ENCODE measurements at regions not wholly inside any gene's neighbourhood (a gene's known extent, or its start where the extent isn't known, plus 50 kb on each side); places are given as distances from the start of the nearest gene placed in this dataset.
"Not testable (repeated sequence)": the region's sequence is repeated elsewhere in the genome, so short reads cannot be mapped to it uniquely, and the experiment has no call there.

DNA sequence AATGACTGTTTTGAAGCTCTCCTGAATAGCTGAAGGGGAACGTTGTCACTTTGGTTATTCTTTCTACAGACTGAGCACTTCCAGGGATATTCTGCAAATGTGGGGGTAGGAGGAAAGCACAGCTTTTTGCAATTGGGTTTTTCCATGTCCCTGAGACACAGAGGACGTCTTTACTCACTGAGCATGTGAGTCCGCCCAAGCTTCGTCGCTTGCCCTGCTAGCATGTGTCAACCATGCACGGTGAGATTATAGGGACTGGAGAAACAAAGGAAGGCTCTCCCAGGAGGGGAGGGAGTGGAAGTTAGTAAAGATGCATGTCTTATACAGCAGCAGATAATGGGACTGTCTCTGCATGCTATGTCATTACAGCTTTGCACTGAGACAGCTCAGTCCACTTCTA, 111.5 kb upstream of the SFRP2 start:
- no peak overlapping the region for H3K4me3 ChIP-seq (ENCODE audit: low read depth, low read length)
- TF ChIP-seq, protein P1, sequence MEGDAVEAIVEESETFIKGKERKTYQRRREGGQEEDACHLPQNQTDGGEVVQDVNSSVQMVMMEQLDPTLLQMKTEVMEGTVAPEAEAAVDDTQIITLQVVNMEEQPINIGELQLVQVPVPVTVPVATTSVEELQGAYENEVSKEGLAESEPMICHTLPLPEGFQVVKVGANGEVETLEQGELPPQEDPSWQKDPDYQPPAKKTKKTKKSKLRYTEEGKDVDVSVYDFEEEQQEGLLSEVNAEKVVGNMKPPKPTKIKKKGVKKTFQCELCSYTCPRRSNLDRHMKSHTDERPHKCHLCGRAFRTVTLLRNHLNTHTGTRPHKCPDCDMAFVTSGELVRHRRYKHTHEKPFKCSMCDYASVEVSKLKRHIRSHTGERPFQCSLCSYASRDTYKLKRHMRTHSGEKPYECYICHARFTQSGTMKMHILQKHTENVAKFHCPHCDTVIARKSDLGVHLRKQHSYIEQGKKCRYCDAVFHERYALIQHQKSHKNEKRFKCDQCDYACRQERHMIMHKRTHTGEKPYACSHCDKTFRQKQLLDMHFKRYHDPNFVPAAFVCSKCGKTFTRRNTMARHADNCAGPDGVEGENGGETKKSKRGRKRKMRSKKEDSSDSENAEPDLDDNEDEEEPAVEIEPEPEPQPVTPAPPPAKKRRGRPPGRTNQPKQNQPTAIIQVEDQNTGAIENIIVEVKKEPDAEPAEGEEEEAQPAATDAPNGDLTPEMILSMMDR (IDR thresholded peaks at IDR 0.05; ENCODE audit: insufficient read depth, low read depth, low read length), result no peak
- no peak for DNase-seq (ENCODE audit: low read depth)

DNA sequence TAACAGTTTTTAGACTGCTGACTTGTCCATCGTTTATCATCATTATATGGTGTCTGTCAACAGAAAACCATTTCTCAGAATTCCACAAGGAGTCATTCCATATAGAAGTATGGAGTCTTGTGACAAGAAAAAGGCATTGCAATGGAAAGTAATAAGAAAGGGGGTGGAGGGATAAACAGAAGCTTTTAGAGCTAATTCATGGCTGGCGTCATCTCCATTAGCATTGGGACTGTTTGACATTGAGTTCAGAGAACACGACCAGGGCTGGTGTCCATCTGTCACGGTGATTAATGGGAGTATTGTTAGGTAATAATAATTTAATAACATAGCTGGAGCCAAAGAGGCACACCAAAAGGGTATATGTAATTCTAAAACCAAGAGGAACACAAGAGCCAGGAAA, 101.9 kb upstream of the SFRP2 start:
- no peak for DNase-seq (ENCODE audit: low read depth)
- TF ChIP-seq, protein P1 (IDR thresholded peaks at IDR 0.05; ENCODE audit: insufficient read depth, low read depth, low read length), result no peak
- no peak overlapping the region for H3K4me3 ChIP-seq (ENCODE audit: low read depth, low read length)

DNA sequence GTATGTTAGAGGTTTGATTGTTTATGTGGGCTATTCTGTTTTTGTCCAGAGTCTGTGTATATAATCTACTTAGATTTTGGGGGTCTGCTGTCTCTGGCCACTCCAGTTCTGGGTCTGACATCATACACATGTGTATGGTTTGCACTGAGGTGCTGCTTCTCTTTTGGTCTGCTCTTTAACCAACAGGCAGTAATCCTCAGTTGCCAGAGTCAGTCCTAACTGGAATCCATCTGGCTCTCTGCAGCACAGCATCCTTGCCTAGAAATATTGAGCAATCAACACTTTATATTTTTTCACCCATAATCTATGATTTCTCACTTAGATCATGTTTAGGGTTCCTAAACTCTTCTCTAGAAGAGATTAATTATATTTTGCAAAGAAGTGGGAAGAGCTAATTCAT, 98.3 kb upstream of the SFRP2 start:
- TF ChIP-seq, protein P1 (IDR thresholded peaks at IDR 0.05; ENCODE audit: insufficient read depth, low read depth, low read length), result no peak
- no peak for DNase-seq (ENCODE audit: low read depth)
- H3K4me3 ChIP-seq (ENCODE audit: low read depth, low read length), result no peak overlapping the region

DNA sequence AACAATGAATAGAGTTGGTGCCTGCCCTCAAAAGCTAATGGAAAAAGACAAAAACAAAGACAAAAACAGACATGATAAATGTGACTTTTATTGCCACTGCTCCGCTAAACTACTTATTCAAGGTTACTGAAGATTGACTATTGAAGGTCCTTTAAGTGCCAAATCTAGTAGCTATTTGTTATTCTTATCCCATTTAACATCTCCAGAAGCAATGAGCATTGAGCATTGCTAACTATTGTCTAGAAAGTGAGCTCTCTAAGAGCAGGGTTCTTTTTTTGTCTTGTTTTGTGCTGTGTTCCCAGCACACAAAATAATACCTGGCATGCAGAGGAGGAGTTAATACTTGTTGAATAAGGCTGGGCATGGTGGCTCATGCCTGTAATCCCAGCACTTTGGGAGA, 95.4 kb upstream of the SFRP2 start:
- TF ChIP-seq, protein P1 (IDR thresholded peaks at IDR 0.05; ENCODE audit: insufficient read depth, low read depth, low read length), result no peak
- no peak overlapping the region for H3K4me3 ChIP-seq (ENCODE audit: low read depth, low read length)
- DNase-seq (ENCODE audit: low read depth), result no peak

DNA sequence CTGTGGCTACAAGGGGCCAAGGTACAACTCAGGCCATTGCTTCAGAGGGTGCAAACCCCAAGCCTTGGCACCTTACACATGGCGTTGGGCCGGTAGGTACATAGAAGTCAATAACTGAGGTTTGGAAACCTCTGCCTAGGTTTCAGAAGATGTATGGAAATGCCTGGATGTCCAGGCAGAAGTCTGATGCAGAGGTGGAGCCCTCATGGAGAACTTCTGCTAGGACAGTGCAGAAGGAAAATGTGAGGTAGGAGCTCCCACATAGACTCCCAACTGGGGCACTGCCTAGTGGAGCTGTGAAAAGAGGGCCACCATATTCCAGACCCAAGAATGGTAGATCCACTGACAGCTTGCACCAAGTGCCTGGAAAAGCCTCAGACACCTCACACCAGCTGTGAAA, 92.1 kb upstream of the SFRP2 start:
- no peak overlapping the region for H3K4me3 ChIP-seq (ENCODE audit: low read depth, low read length)
- TF ChIP-seq, protein P1 (IDR thresholded peaks at IDR 0.05; ENCODE audit: insufficient read depth, low read depth, low read length), result no peak
- DNase-seq (ENCODE audit: low read depth), result no peak

DNA sequence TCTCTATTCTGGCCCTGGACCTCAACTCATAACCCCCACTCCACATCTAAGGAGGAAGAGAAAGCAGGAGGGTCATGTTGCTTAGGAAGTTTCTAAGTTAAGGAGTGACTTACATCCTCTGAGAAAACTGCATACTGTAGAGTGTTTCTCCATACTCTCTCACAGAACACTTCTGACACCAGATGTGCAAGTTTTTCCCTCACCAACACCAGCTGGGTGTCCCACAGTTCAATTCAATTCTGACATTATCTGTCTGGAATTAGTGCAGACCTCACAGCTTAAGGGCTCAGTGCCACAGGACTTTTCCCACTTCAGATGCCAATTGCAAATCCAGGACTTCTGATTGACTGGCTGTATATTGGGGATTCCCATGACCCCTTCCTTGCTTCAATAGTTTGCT, 89.0 kb upstream of the SFRP2 start:
- no peak for DNase-seq (ENCODE audit: low read depth)
- TF ChIP-seq, protein P1 (IDR thresholded peaks at IDR 0.05; ENCODE audit: insufficient read depth, low read depth, low read length), result no peak
- H3K4me3 ChIP-seq (ENCODE audit: low read depth, low read length), result no peak overlapping the region

DNA sequence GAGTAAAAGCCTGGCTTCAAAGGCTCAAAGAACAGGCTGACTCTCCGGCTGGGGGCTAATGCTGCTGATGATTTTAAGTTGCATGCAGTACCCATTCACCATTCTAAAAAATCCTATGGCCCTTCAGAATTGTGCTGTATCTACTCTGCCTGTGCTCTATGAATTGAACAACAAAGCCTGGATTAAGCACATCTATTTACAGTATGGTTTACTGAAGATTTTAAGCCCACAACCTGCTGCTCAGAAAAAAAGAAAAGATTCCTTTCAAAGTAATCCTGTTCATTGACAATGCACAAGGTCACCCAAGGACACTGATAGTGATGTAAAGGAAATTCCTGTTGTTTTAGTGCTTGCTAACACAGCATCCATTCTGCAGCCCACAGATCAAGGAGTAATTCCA, 84.9 kb upstream of the SFRP2 start:
- DNase-seq (ENCODE audit: low read depth), result no peak
- H3K4me3 ChIP-seq (ENCODE audit: low read depth, low read length), result no peak overlapping the region
- TF ChIP-seq, protein P1 (IDR thresholded peaks at IDR 0.05; ENCODE audit: insufficient read depth, low read depth, low read length), result no peak

DNA sequence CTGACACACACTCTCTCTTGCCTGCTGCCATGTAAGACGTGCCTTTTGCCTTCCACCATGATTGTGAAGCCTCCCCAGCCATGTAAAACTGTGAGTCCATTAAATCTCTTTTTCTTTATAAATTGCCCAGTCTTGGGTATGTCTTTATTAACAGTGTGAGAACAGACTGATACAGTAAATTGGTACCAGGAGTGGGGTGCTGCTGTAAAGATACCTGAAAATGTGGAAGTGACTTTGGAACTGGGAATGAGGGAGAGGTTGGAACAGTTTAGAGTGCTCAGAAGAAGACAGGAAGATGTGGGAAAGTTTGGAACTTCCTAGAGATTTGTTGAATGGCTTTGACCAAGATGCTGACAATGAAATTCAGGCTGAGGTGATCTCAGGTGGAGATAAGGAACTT, 77.9 kb upstream of the SFRP2 start:
- not testable (repeated sequence) for H3K4me3 ChIP-seq (ENCODE audit: low read depth, low read length); DNase-seq (ENCODE audit: low read depth)
